ENCODE measurements at regions not wholly inside any gene's neighbourhood (a gene's known extent, or its start where the extent isn't known, plus 50 kb on each side); places are given as distances from the start of the nearest gene placed in this dataset.

DNA sequence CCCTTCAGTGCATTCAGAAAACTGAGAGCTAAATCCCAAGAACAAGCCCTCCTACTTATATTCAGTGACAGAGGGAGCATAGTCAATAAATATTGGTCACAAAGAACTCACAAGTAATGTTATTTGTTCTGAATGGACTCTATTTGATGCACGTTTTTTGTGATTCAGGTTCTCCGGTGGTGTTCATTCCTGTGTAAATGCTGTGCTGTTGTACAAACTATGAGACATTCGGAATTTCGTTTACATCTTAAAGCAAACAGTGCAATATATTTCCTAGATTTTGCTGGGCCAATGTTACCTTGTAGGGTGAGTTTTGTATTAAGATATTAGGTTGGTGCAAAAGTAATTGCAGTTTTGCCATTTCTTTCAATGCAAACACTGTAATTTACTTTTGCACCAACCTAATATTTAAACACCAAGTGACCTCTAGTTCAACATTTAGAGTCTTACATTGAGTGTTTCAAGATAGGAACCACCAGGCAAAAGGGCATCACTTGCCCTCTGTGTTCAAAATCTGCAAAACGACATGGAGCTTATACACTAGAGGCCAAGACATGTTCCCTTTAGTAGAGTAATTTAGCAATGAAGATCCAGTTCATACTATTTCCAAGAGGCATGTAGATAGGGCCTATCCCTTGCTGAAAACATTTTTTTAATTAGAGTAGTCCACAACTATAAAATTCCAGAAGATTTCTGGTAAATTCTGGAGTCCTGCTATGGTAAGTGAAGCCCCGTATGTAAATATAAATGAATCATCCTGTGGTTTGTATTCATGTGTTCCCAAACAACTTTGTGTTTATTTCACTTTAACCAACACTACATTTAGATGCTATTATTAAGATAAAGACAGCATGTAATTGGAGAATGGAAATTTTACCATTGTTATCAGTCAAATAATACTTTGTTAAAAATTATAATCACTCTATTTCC, 444.0 kb upstream of the PTGER4 start:
- H3K9ac ChIP-seq (ENCODE audit: insufficient read depth, low read length) = no peak overlapping the region
- no peaks in the 10 kb centered on the region for H3K36me3 ChIP-seq (ENCODE audit: control insufficient read depth, insufficient read depth, low read length)
- no peaks in the 10 kb centered on the region for H3K79me2 ChIP-seq (ENCODE audit: control insufficient read depth, insufficient read depth, low read length)
- DNase-seq (ENCODE audit: low read depth in 2 of 2) = peak in 1 of 2 donors; percentile 46
- no peaks in the 10 kb centered on the region for H3K27me3 ChIP-seq (ENCODE audit: control insufficient read depth, insufficient read depth, low read length)
- H4K20me1 ChIP-seq (ENCODE audit: control insufficient read depth, extremely low read depth, insufficient read depth, low read length) = no peaks in the 10 kb centered on the region
- no peak overlapping the region for H3K27ac ChIP-seq (ENCODE audit: insufficient read depth, low read length)
- TF ChIP-seq, protein P1, sequence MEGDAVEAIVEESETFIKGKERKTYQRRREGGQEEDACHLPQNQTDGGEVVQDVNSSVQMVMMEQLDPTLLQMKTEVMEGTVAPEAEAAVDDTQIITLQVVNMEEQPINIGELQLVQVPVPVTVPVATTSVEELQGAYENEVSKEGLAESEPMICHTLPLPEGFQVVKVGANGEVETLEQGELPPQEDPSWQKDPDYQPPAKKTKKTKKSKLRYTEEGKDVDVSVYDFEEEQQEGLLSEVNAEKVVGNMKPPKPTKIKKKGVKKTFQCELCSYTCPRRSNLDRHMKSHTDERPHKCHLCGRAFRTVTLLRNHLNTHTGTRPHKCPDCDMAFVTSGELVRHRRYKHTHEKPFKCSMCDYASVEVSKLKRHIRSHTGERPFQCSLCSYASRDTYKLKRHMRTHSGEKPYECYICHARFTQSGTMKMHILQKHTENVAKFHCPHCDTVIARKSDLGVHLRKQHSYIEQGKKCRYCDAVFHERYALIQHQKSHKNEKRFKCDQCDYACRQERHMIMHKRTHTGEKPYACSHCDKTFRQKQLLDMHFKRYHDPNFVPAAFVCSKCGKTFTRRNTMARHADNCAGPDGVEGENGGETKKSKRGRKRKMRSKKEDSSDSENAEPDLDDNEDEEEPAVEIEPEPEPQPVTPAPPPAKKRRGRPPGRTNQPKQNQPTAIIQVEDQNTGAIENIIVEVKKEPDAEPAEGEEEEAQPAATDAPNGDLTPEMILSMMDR (conservative IDR thresholded peaks at IDR 0.05 in 1 of 2, IDR thresholded peaks at IDR 0.05 in 1 of 2; ENCODE audit: low read depth in 1 of 2, low read length in 2 of 2) = no peak
- TF ChIP-seq EZH2 (IDR thresholded peaks at IDR 0.05; ENCODE audit: low read length, missing control alignments) = no peak
- no peaks in the 10 kb centered on the region for H3K4me1 ChIP-seq (ENCODE audit: control insufficient read depth, extremely low read depth, insufficient read depth, low read length)
- no peak overlapping the region for H2AFZ ChIP-seq (ENCODE audit: low read length)
- no peaks in the 10 kb centered on the region for H3K9me3 ChIP-seq (ENCODE audit: control insufficient read depth, insufficient read depth, low read depth, low read length)
- no peak overlapping the region for H3K4me2 ChIP-seq (ENCODE audit: extremely low read depth, insufficient read depth, low read length)
- H3K4me3 ChIP-seq (replicated peaks in 1 of 4; ENCODE audit: control extremely low read depth in 1 of 4, insufficient read depth in 1 of 4, low read depth in 3 of 4, low read length in 4 of 4) = no peak overlapping the region

DNA sequence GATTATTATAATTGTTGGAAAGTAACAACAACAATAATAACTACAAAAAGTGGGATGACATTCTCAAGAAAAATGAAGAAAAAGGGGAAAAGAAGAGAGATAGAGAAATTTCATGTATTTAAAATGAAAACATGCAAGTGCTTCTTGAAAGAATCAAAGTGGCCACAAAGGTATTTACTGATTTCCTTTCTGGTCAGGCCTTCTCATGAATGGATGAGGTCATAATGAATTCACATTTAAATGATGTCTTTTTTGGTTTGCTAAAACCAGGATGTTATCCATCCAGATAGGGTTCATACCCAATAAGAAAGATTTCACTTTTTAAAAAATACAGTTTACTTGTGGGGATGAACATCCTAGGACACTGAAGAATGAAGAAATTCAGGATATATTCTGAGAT, 446.4 kb upstream of the PTGER4 start:
- peak in 1 of 2 donors; percentile 78 for DNase-seq (ENCODE audit: low read depth in 2 of 2)

DNA sequence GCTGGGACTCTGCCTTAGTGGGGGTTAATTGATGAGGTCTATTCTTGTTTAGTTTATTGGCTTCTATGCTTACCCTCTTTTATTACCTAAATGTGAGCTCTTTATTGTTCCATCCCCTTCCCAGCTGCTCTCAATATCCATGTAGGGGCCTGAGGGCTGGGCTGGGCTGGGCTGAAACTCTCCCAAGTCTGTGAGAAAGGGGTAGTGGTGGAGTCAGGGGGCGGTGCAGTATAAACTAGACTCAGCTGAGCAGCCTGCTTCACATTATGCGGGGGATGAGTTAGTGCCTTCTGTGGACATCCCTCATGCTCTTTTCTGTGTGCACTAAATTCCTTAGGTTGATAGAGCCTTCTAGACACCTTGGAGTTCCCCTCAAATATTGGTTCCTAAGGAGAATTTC, 451.8 kb upstream of the PTGER4 start:
- DNase-seq (ENCODE audit: low read depth in 2 of 2) = no peak
- no peak overlapping the region for H3K27ac ChIP-seq (ENCODE audit: insufficient read depth, low read length)
- H3K9me3 ChIP-seq (ENCODE audit: control insufficient read depth, insufficient read depth, low read depth, low read length) = no peaks in the 10 kb centered on the region
- no peak for TF ChIP-seq EZH2 (IDR thresholded peaks at IDR 0.05; ENCODE audit: low read length, missing control alignments)
- H3K4me2 ChIP-seq (ENCODE audit: extremely low read depth, insufficient read depth, low read length) = no peak overlapping the region
- no peaks in the 10 kb centered on the region for H4K20me1 ChIP-seq (ENCODE audit: control insufficient read depth, extremely low read depth, insufficient read depth, low read length)
- H3K27me3 ChIP-seq (ENCODE audit: control insufficient read depth, insufficient read depth, low read length) = no peaks in the 10 kb centered on the region
- no peak overlapping the region for H3K4me3 ChIP-seq (replicated peaks in 1 of 4; ENCODE audit: control extremely low read depth in 1 of 4, insufficient read depth in 1 of 4, low read depth in 3 of 4, low read length in 4 of 4)
- H3K9ac ChIP-seq (ENCODE audit: insufficient read depth, low read length) = no peak overlapping the region
- H3K79me2 ChIP-seq (ENCODE audit: control insufficient read depth, insufficient read depth, low read length) = no peaks in the 10 kb centered on the region
- no peaks in the 10 kb centered on the region for H3K36me3 ChIP-seq (ENCODE audit: control insufficient read depth, insufficient read depth, low read length)
- peaks cover 13% of the 10 kb centered on the region for H3K4me1 ChIP-seq (ENCODE audit: control insufficient read depth, extremely low read depth, insufficient read depth, low read length)
- no peak overlapping the region for H2AFZ ChIP-seq (ENCODE audit: low read length)

More for the DNA sequence above, 446.4 kb upstream of the PTGER4 start:
- no peak overlapping the region for H3K27ac ChIP-seq (ENCODE audit: insufficient read depth, low read length)
- no peak overlapping the region for H3K4me3 ChIP-seq (replicated peaks in 1 of 4; ENCODE audit: control extremely low read depth in 1 of 4, insufficient read depth in 1 of 4, low read depth in 3 of 4, low read length in 4 of 4)
- H3K36me3 ChIP-seq (ENCODE audit: control insufficient read depth, insufficient read depth, low read length) = no peaks in the 10 kb centered on the region
- H3K79me2 ChIP-seq (ENCODE audit: control insufficient read depth, insufficient read depth, low read length) = no peaks in the 10 kb centered on the region
- peaks cover 4% of the 10 kb centered on the region for H3K4me1 ChIP-seq (ENCODE audit: control insufficient read depth, extremely low read depth, insufficient read depth, low read length)
- H3K9ac ChIP-seq (ENCODE audit: insufficient read depth, low read length) = no peak overlapping the region
- no peaks in the 10 kb centered on the region for H4K20me1 ChIP-seq (ENCODE audit: control insufficient read depth, extremely low read depth, insufficient read depth, low read length)
- no peaks in the 10 kb centered on the region for H3K27me3 ChIP-seq (ENCODE audit: control insufficient read depth, insufficient read depth, low read length)
- no peaks in the 10 kb centered on the region for H3K9me3 ChIP-seq (ENCODE audit: control insufficient read depth, insufficient read depth, low read depth, low read length)
- TF ChIP-seq, protein P1 (conservative IDR thresholded peaks at IDR 0.05 in 1 of 2, IDR thresholded peaks at IDR 0.05 in 1 of 2; ENCODE audit: low read depth in 1 of 2, low read length in 2 of 2) = no peak
- no peak for TF ChIP-seq EZH2 (IDR thresholded peaks at IDR 0.05; ENCODE audit: low read length, missing control alignments)
- H3K4me2 ChIP-seq (ENCODE audit: extremely low read depth, insufficient read depth, low read length) = no peak overlapping the region
- no peak overlapping the region for H2AFZ ChIP-seq (ENCODE audit: low read length)

Measured in fibroblast of lung (primary cell).